ENCODE measurements at regions not wholly inside any gene's neighbourhood (a gene's known extent, or its start where the extent isn't known, plus 50 kb on each side); places are given as distances from the start of the nearest gene placed in this dataset.

GRCh38 chr1:214202992-214203391, 78.0 kb upstream of the SMYD2 start:
- no peak for TF ChIP-seq POLR2A (IDR thresholded peaks at IDR 0.05; ENCODE audit: low read depth, low read length)
- no peak for TF ChIP-seq POLR2AphosphoS5 (IDR thresholded peaks at IDR 0.05; ENCODE audit: low read depth, low read length)
- no peak for TF ChIP-seq TAF1 (IDR thresholded peaks at IDR 0.05; ENCODE audit: borderline replicate concordance, low read depth, low read length)
